ENCODE measurements at regions not wholly inside any gene's neighbourhood (a gene's known extent, or its start where the extent isn't known, plus 50 kb on each side); places are given as distances from the start of the nearest gene placed in this dataset.

DNA sequence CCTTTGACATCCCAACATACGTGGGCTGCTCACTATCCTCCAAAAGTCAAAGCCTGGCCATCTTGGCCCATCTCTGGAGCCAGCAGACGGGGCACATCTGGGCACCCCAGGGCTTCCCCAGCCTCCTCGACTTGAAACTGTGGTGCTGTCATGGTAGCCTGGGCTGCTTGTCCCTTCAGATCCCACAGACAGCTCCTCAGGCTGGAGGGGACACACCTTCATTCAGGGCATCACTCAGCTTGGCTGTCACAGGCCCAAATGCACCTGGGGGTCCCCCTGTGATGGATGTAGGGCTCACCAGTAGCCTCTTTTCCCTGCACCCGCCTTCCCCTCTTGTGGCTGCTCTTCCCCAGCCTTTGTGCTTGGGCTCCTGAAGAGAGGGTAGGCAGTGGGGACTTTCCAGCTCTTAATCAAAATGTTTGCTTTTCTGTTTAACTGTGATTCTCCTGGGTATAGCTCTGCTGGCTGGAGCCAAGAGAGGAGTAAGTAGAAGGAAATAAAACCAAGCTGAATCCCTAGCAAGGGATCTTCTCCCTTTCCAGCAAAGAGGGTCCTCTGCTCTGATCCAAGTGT, 92.3 kb downstream of the GYPC start:
- DNase-seq (ENCODE audit: low read depth, low spot score): no peak
- Histone ChIP-seq H4K20me1 (ENCODE audit: insufficient read depth) (no peaks in the 10 kb centered on the region), H3K9me2 (ENCODE audit: insufficient read depth) (no peaks in the 10 kb centered on the region), H3K4me3 (replicated peaks in 1 of 2; ENCODE audit: low read depth in 1 of 2, low read length in 2 of 2) (no peak overlapping the region), H3K27me3 (ENCODE audit: insufficient read depth, low read length) (peaks cover 12% of the 10 kb centered on the region), H3K9ac (ENCODE audit: low read length) (no peak overlapping the region), H3K9me3 (ENCODE audit: control insufficient read depth in 1 of 2, insufficient read depth in 1 of 2, low read depth in 1 of 2, low read length in 2 of 2) (no peaks in the 10 kb centered on the region), H3K4me1 (ENCODE audit: control insufficient read depth in 1 of 2, insufficient read depth in 2 of 2, low read length in 2 of 2) (no peaks in the 10 kb centered on the region), H3K27ac (ENCODE audit: low read depth, low read length) (no peak overlapping the region), H3K79me2 (ENCODE audit: insufficient read depth, low read length) (no peaks in the 10 kb centered on the region), H3K4me2 (ENCODE audit: low read length) (no peak overlapping the region), H3K36me3 (ENCODE audit: control insufficient read depth in 1 of 2, insufficient read depth in 2 of 2, low read length in 2 of 2) (no peaks in the 10 kb centered on the region), H2AFZ (ENCODE audit: low read depth, low read length, poor library complexity, severe bottlenecking) (no peak overlapping the region)
- RAD21 ChIA-PET (ENCODE audit: low non-redundant PET in 1 of 2, low total read pairs in 2 of 2, uncharacterized antibody in 2 of 2, unreplicated experiment in 2 of 2): no interaction called here
- BruUV-seq (replicated peaks): no TSS peak
- TF ChIP-seq POLR2AphosphoS5 (IDR thresholded peaks at IDR 0.05; ENCODE audit: low read depth, low read length): no peak
- TF ChIP-seq EZH2 (IDR thresholded peaks at IDR 0.05): no peak
- TF ChIP-seq ZNF274 (IDR thresholded peaks at IDR 0.05; ENCODE audit: low read depth, low read length): no peak
- TF ChIP-seq SRF (IDR thresholded peaks at IDR 0.05; ENCODE audit: low read depth): no peak
- TF ChIP-seq SIN3A (IDR thresholded peaks at IDR 0.05; ENCODE audit: low read depth): no peak
- no peak for TF ChIP-seq RAD21 (IDR thresholded peaks at IDR 0.05; ENCODE audit: low read depth)
- TF ChIP-seq ZFX (IDR thresholded peaks at IDR 0.05): no peak
- no peak for TF ChIP-seq JUND (IDR thresholded peaks at IDR 0.05)
- TF ChIP-seq ELF1 (IDR thresholded peaks at IDR 0.05; ENCODE audit: borderline replicate concordance, low read depth): no peak
- no peak for TF ChIP-seq CBX3 (IDR thresholded peaks at IDR 0.05; ENCODE audit: low read depth)
- no peak for TF ChIP-seq FOSL1 (IDR thresholded peaks at IDR 0.05; ENCODE audit: low read depth)
- TF ChIP-seq, protein P1, sequence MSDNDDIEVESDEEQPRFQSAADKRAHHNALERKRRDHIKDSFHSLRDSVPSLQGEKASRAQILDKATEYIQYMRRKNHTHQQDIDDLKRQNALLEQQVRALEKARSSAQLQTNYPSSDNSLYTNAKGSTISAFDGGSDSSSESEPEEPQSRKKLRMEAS (IDR thresholded peaks at IDR 0.05): no peak
- TF ChIP-seq, protein P2, sequence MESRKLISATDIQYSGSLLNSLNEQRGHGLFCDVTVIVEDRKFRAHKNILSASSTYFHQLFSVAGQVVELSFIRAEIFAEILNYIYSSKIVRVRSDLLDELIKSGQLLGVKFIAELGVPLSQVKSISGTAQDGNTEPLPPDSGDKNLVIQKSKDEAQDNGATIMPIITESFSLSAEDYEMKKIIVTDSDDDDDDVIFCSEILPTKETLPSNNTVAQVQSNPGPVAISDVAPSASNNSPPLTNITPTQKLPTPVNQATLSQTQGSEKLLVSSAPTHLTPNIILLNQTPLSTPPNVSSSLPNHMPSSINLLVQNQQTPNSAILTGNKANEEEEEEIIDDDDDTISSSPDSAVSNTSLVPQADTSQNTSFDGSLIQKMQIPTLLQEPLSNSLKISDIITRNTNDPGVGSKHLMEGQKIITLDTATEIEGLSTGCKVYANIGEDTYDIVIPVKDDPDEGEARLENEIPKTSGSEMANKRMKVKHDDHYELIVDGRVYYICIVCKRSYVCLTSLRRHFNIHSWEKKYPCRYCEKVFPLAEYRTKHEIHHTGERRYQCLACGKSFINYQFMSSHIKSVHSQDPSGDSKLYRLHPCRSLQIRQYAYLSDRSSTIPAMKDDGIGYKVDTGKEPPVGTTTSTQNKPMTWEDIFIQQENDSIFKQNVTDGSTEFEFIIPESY (IDR thresholded peaks at IDR 0.05; ENCODE audit: extremely low read depth, insufficient replicate concordance, low read length): no peak
- no peak for TF ChIP-seq CEBPB (IDR thresholded peaks at IDR 0.05; ENCODE audit: low read depth)
- TF ChIP-seq SP1 (IDR thresholded peaks at IDR 0.05; ENCODE audit: low read depth): no peak
- no peak for TF ChIP-seq TCF7L2 (IDR thresholded peaks at IDR 0.05; ENCODE audit: borderline replicate concordance, extremely low read depth, insufficient read depth, insufficient read length)
- no peak for TF ChIP-seq EZH2phosphoT487 (IDR thresholded peaks at IDR 0.05; ENCODE audit: borderline replicate concordance)
- no peak for TF ChIP-seq YY1 (IDR thresholded peaks at IDR 0.05; ENCODE audit: extremely low read depth, insufficient replicate concordance, low read depth, low read length)
- TF ChIP-seq, protein P3, sequence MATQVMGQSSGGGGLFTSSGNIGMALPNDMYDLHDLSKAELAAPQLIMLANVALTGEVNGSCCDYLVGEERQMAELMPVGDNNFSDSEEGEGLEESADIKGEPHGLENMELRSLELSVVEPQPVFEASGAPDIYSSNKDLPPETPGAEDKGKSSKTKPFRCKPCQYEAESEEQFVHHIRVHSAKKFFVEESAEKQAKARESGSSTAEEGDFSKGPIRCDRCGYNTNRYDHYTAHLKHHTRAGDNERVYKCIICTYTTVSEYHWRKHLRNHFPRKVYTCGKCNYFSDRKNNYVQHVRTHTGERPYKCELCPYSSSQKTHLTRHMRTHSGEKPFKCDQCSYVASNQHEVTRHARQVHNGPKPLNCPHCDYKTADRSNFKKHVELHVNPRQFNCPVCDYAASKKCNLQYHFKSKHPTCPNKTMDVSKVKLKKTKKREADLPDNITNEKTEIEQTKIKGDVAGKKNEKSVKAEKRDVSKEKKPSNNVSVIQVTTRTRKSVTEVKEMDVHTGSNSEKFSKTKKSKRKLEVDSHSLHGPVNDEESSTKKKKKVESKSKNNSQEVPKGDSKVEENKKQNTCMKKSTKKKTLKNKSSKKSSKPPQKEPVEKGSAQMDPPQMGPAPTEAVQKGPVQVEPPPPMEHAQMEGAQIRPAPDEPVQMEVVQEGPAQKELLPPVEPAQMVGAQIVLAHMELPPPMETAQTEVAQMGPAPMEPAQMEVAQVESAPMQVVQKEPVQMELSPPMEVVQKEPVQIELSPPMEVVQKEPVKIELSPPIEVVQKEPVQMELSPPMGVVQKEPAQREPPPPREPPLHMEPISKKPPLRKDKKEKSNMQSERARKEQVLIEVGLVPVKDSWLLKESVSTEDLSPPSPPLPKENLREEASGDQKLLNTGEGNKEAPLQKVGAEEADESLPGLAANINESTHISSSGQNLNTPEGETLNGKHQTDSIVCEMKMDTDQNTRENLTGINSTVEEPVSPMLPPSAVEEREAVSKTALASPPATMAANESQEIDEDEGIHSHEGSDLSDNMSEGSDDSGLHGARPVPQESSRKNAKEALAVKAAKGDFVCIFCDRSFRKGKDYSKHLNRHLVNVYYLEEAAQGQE (IDR thresholded peaks at IDR 0.05; ENCODE audit: low read depth): no peak
- CTCF ChIA-PET: no interaction called here
- no peak for ATAC-seq
- intact Hi-C loops (cut with micrococcal nuclease): no loop called here
- POLR2A ChIA-PET: no interaction called here
